ENCODE measurements at regions not wholly inside any gene's neighbourhood (a gene's known extent, or its start where the extent isn't known, plus 50 kb on each side); places are given as distances from the start of the nearest gene placed in this dataset.

DNA sequence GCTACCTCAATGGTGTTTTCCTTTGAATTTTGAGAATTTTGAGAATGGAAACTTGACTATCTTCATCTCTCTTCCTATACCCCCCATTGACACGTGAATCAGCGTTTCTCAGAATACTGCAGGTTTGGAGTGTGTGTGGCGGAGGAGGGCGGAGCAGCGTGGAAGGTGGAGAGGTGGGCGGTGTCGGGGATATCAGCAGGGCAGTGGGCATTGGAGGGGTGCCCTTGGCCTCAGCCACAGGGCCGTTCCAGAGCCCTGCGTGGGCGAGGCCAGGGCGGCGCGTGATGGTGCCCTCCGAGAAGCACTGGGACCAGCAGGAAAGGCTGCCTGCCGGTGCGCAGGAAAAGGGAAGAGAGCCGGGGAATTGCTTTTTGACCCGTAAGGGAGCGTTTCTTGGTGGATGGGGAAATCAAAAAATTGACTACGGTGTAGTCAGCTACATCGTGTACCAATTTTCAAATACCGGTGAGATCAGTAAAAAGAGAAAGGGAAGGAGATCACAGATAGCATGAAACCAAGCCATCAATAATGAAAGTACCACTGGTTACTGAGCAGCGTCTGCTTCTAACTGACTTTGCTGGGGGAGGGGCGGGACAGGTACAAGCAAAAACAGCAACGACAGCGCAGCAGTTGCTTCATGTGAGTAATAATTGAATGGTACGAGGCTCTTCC, 82.7 kb upstream of the DUSP22 start:
- no peak for DNase-seq (ENCODE audit: low spot score)

DNA sequence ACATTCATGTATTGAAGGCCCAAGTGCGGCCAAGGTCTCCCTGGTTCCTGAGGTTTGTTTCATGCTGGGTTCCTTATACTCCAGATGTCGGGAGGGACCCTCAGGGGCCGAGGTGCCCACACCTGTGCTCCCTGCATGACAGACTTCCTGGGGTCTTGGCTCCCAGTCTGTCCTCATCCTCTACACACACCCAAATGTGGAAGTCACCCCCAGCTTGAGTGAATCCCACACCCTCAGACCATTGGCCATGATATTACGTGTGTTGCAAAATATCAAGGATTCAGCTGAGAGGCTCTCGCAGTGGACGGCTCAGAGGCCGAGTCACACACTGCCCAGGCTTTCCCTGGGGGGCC, 82.2 kb upstream of the DUSP22 start:
- DNase-seq (ENCODE audit: low spot score), result no peak

DNA sequence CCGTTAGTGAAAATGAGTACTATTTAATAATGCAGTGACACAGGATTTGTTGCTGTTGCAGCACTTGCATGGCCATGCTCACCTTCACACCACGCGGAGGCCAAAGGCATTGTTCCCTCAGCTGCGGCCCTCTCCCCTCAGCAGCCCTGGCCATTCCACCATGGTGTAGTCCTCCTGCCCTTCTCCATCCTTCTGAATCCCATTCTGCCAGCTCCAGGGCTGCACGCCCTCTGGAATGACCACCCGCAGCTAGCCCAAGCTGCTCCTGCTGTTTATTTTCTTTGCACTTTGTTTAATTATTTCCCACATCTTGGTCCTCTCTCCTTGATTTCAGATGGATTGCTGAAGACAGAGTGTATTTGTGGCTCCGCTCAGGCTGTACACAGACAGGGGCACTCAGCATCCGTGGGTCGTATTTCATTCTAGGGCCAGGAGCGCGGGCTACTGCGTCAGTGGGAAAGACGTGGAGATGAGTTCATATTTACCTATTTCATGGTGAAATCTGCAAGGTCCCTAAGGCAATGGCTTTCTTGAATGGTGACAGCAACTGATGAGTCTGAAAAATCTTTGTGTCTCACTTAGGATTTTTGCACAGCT, 81.4 kb upstream of the DUSP22 start:
- no peak for DNase-seq (ENCODE audit: low spot score)

DNA sequence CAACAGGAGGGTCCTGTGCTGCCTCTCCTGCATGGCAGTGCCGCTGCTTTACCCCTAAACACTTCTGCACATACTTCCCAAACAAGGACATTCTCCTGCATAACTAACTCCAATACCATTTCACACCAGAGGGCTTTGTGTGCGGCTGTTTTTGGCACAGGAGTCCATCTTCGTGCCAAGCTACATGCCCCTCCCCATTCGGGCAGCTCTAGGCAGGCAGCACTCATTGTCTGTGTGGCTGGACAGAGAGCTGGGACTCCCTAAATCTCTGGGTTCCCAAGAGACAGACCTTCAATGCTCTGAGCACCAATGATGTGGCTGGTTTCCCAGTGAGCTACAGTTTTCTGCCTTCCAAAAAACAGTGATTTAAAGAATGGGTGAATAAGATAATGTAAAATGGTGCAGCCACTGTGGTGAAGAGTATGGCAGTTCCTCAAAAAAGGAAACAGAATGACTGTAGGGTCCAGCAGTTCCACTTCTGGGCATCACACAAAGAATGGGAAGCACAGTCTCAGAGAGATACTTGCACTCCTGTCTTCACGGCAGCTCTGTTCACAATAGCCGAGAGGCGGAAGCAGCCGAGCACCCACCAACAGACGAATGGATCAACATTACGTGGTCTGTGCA, 80.3 kb upstream of the DUSP22 start:
- no peak for DNase-seq (ENCODE audit: low spot score)

DNA sequence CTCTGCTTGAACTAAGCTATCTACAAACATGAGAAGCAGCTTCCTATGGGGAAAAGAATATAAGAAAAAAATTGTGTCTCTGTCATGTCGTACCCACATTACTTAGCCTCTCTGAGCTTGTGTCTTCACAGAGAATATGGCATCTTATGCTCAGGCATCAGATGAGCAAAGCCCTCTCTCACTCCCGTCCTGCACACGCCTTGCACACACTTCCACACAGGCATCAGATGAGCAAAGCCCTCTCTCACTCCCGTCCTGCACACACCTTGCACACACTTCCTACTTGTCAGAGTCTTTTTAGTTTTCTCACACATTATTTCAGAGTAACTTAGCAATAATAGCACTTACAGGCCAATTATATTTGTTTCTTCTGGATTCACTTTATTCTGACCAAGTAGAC, 79.0 kb upstream of the DUSP22 start:
- DNase-seq (ENCODE audit: low spot score), result no peak

DNA sequence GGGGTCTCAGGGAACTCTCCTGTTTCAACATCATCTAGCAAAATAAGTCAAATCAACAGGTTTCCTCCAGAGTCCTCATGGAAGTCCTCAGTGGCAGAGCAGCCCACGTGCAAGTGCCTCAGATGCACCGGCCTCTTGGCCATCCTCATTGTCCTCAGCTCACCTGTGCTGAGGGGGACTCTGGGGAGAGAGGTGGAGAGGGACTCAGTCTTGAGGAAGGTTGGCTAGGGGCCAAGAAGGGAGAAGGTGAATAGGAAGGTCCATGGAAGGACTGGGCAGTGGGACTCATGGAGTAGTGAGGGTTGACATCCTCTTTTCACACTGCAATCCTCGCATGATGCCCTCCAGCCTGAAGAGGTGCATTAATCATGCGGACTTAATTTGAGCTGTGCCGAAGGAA, 77.9 kb upstream of the DUSP22 start:
- no peak for DNase-seq (ENCODE audit: low spot score)

DNA sequence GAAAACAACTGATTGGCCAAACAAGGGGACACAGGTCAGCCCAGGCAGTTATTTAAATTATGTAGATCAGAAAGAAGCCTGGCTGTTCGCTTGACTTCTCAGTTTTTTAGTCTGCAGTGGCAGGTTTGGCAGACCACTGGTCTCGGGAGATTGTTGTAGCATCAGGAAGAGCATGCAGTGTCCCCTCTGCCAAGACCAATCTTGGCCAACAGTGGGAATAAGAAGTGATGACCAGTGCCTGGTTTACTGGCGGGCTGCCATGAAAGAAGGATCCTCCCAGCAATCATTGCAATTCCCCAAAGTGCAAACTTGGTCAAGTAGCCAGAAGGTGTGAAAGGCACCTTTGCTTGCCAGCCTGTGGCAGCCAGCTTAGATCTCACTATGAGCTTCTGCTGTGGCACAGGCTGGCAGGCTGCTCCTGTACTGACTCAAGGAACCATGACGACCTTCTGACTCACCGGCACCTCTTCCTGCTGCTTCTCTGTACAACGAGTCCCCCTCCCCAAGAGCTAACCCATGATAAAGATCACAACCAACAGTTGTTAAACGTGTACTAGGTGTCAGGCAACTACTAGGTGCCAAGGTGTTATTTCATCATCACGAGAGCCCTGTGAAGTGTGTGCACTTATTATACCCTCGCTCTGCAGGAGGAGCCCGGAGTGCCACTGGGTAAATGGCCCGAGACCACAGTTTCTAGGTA, 76.8 kb upstream of the DUSP22 start:
- DNase-seq (ENCODE audit: low spot score), result no peak

DNA sequence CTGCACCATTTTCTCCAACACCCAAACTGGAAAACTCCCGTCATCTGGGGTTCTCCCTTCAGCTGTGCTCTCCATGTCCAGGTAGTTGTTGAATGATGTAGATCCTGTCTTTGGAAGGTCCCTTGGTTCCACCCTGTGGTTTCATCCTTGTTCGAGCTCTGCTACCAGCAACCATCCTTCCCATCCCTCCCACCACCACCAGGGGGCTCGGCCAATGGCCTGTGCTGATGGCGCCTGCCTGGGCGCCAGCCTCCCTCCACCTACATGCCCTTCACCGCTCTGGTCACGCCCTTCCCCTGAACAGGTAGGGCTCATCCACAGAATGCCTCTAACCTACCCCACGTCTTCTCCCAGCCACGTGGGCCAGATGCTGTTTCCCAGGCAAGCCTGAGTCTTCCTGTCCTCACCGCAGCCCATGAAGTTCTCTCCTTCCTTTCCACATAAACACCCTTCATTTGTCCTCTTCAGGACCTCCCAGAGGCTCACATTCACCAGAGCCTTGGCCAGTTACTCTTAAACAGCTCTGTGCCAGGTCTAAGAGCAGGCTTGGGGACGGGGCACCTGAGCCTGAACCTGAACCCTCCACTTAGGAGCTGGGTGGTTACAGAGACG, 75.1 kb upstream of the DUSP22 start:
- peak; percentile 52 for DNase-seq (ENCODE audit: low spot score)

DNA sequence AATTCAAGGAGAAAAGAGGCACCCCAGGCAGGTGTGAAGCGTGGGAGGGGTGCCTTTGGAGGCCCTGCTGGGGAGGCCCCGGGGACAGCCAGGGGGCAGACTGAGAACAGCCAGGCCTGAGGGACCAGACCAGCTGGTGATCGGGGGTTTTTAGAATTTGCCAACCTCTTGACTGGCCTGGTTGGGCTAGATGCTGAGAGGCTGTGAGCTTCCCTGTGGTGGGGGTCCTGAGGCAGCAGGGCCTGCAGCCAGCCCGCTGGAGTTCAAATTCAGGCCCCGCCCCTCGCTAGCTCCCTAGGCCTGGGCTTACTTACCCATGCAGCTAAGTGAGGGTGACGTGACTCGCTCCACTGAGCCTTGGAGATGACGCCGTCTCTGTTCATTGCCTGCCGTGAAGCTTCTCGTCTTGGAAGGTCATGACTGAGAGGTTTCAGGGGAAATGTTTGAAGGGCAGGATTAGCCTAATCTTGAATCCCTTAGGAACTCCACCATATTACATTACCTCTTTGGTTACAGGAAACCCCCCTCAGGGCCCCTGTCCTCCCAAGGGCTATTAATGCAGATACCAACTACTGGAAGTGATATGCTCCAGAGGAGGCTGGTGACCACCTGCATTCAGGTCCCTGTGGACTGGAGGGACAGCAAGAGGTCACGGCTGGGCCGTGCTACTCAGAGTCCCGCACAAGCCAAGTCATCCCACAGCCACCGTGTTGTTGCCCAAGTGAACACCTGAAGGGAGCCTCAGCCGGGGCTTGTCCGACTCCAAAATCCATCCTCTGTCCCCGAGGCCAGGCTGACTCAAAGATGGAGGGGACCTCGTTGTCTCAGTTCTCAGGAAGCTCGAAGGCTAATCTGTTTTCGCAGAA, 73.9 kb upstream of the DUSP22 start:
- peak; percentile 81 for DNase-seq (ENCODE audit: low spot score)

DNA sequence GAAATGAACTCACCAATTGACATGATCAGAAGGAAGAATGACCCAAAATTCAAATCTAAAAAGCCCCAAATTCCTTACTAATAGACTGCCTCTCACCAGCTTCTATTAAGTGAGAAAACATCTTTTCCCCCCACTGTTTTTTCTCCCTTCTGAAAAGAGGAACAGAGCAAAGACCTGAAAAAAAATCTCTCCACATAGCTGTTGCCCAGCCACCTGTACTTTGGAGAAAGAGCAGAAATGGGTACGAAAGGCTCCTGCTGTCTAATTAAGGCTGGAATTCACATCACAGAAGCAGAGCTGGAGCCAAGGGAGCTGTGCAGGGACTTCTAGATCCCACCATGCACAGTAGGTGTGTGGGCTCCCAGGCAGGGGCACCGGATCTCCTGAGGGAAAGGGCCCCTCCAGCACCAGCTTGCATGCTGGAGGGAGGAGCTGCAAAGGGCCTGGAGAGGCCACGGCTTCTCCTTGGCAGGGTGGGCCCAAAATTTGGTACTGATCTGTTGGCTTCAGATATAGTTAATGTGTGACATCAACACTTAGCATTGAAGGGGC, 73.2 kb upstream of the DUSP22 start:
- DNase-seq (ENCODE audit: low spot score), result peak; percentile 61

DNA sequence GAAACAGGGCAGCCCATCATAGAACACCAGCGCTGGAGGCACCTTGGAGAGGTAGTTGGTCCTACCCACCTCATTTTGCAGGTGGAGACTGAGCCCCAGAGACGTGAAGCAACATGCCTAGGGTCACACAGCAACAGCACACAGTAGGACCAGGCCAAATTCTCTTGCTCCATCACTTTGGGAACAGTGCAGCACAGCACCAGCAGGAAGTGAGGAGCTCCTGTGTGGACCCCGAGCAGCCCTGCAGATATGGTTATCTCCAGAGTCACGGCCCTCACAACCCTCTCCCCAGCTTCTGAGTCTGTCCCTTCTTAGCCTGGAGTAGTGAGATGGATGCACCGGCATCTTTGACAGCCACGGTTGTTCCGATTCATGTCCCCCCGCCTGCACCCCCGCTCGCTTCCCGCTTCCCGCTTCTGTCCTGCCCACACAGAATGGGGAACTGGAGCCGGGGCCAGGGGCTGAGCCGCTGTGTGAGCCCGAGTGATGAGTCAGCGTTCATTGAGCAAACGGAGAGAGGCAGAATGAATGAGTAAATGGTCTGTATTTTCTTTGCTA, 72.6 kb upstream of the DUSP22 start:
- DNase-seq (ENCODE audit: low spot score), result no peak

DNA sequence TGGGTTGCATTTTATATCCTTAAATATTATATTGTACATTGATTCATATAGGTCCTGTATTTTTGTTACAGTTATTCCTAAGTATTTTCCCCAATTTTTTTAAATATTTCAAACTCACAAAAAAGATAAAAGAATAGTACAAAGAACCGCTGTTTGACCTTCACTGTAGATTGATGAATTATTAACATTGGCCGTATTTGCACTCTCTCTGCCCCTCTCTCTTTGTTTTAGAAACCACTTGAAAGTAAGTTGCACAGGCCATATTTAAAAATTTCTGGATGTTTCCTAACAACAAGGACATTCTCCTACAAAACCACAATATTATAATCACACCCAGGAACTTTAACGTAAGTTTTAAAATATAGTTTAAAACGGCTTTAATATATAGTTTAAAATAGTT, 72.0 kb upstream of the DUSP22 start:
- DNase-seq (ENCODE audit: low spot score), result no peak

DNA sequence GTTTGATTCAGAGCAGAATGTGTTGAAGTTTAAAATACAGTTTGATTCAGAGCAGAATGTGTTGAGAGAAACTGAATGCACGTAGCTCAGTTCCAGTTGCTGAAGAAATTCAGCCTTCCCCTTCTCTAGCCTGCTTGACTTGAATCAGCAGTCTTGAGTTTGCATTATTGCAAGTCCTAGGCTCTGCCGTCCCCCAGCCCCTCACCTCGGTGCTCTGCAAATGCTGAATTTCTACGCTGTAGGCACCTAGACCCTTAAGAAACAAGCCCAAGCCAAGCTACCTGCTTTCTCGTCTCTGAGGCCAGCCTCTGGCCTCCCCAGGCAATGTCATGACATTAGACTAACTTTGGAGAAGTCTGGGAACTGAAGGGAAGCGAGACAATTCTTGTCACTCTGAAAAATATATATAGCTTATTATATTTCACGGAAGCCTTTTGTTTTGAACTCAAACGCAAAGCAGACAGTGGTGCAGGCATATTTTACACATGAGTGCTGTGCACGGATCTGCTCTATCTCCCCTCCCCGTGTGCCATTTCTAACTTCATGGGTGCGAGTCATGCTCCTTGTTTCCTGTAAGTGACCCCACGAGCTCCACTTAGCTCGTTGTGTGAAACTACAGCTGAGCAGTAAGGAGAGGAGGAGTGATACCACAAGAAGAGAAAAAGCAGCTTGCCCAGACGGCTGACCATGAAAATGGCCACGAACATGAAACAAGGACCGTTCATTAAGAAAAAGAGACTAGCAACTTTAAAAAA, 71.4 kb upstream of the DUSP22 start:
- DNase-seq (ENCODE audit: low spot score), result no peak

DNA sequence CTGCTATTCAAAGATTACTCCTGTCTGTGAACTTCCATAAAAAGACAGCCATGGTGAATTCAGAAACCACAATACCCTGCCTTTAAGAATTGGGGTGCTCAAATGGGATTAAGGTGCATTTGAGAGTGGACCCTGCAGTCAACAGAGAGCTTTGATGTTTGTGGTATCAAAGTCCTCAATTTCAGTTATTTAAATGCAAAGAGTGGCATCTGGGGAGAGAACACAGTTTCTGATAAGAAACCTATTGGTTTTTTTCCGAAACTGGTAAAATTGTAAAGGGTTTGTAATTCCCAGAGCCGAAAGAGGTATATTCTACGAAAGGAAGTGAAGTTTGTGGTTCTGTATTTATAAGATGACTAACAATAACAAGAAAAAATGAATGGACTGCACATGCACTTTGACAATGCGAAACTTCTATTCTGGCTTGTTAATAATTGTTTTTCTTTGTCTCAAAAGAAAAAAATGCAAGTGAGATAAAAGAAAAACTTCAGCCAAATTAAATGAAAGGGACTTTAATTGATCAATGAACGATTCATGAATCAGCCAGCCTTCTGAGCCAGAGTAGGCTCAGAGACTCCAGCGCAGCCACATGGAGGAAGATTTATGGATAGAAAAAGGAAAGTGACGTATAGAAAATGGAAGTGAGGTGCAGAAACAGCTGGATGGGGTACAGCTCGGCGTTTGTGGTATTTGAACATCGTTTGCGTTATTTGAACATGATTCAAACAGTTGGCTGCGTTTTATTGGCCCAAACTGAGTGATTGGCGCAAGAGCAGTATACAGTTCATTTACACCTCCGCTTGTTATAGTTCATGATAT, 70.5 kb upstream of the DUSP22 start:
- no peak for DNase-seq (ENCODE audit: low spot score)

DNA sequence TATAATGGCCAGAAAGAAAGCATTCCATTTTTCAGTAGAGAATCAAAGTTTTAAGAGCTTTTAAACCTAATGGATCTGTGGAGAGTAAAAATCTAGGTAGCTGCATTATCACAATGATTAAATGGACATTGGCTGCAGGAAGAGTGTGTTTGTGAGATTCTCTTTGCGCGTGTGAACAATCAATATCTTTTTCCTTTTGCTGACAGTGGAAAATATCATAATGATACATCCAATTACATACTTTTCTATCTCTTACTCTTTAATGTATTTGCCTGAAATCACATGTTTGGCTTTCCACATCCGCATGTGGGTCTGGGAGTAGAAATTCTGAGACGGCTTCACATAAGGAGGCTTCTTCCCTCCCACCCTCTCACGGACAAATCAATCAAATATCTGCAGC, 69.8 kb upstream of the DUSP22 start:
- no peak for DNase-seq (ENCODE audit: low spot score)

DNA sequence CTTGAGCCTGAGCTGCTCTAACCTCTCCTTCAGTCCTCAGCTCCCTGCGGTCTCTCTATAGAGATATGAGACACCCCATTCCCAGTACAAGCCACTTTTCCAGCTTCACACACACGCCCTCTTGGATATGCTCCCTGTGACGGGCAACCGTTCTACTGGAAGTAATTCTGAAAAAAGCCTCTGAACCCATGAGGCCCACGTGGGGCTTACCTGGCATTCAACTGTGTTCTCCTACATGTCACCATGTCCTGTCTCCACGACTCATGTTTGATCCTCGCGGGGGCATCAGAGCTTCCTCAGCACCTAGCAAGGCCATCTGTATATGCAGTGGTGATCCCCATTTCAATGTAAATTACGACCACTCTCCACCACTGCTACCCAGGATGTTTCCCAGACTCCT, 69.2 kb upstream of the DUSP22 start:
- no peak for DNase-seq (ENCODE audit: low spot score)

DNA sequence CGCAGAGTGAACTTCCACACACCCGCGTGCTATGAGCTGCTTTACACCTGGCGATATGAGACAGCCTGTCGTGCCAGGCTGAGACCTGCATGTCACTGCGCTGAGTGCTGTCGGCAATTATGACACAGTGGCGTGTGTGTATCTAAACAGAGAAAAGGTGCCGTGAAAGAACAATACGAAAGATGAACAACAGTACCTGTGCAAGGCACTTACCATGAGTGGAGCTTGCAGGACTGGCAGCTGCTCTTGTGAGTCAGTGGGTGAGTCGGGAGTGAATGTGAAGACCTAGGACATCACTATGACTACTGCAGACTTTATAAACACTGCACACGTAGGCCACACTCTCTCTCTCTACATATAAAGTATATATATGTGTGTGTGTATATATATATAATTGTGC, 68.5 kb upstream of the DUSP22 start:
- no peak for DNase-seq (ENCODE audit: low spot score)

DNA sequence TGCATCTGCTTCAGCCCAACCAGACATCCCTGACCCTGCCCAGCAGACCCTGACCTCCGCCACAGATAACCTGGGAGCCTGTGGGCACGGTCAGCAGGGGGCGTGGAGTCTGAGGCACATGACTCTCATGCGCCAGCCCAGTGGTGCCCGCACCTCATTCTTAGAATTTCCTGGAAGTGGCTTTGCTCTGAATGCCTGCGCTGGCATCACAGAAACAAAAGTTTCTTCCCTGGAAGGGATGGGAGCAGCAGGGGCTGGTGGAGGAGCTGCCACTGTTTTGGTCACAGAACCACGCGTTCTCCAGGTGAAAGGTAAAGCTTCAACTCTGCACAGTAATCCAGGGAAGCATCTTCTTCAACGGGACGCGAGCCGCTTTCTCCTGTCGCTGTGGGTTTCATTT, 67.9 kb upstream of the DUSP22 start:
- DNase-seq (ENCODE audit: low spot score), result no peak

DNA sequence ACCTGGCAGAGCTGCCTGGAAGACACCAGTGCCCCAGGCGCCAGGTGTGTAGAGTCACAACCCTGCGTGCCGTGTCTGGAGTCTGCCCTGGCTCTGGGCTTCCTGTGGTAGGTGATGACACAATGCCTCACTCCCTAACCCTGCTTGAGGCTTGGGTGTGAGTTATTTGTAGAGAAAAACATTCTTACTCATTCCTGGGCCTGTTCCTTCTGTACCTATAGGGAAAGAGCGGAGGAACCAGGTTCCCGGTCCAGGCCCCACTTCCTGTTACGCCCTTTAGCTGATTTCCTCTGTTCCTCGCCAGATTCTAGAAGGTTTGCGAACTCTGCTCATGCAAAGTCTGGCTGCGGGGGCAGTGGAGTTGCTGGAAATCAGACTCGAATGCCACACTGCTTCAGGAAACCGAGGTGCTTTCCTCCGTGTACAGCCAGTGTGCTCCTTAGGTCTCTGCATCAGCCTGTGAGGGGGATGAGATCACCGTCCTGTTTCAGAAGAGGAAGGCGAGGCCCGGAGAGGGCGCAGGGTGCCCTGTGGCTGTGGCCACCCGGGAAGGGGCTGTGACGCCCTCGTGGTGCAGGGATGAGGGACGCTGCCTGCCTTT, 67.1 kb upstream of the DUSP22 start:
- DNase-seq (ENCODE audit: low spot score), result no peak
